ENCODE measurements at regions not wholly inside any gene's neighbourhood (a gene's known extent, or its start where the extent isn't known, plus 50 kb on each side); places are given as distances from the start of the nearest gene placed in this dataset.

- DNase-seq, result no peak
Observed at GRCh38 chr15:100829457-100829856, 50.2 kb upstream of the ALDH1A3 start.
